ENCODE measurements at regions not wholly inside any gene's neighbourhood (a gene's known extent, or its start where the extent isn't known, plus 50 kb on each side); places are given as distances from the start of the nearest gene placed in this dataset.

GRCh38 chr6:131427434-131428058, 145.5 kb upstream of the ARG1 start:
- Histone ChIP-seq H3K4me3 (no peak overlapping the region), H3K9me3 (no peaks in the 10 kb centered on the region), H3K27ac (no peak overlapping the region), H3K36me3 (no peaks in the 10 kb centered on the region), H3K27me3 (no peaks in the 10 kb centered on the region), H3K4me1 (no peaks in the 10 kb centered on the region)
- TF ChIP-seq POLR2A (IDR thresholded peaks at IDR 0.05) = no peak
- no peak for TF ChIP-seq POLR2AphosphoS5 (IDR thresholded peaks at IDR 0.05)
- no peak for TF ChIP-seq CTCF (IDR thresholded peaks at IDR 0.05)
- TF ChIP-seq EP300 (IDR thresholded peaks at IDR 0.05) = no peak
- intact Hi-C loops (cut with DNase I) = no loop called here
- no peak for DNase-seq
- 80 to 84% methylated on average over 5 of the region's 5 CpGs for WGBS, 2 donors

GRCh38 chr6:131430531-131430930, 142.5 kb upstream of the ARG1 start:
- Histone ChIP-seq H3K36me3 (no peaks in the 10 kb centered on the region), H3K4me1 (no peaks in the 10 kb centered on the region), H3K27me3 (no peaks in the 10 kb centered on the region), H3K9me3 (no peaks in the 10 kb centered on the region), H3K4me3 (no peak overlapping the region), H3K27ac (no peak overlapping the region)
- WGBS, 2 donors = 92 to 95% methylated on average over 4 of the region's 4 CpGs
- intact Hi-C loops (cut with DNase I) = no loop called here
- TF ChIP-seq POLR2AphosphoS5 (IDR thresholded peaks at IDR 0.05) (no peak), CTCF (IDR thresholded peaks at IDR 0.05) (no peak), EP300 (IDR thresholded peaks at IDR 0.05) (no peak), POLR2A (IDR thresholded peaks at IDR 0.05) (no peak)
- no peak for DNase-seq

- H3K9me3 ChIP-seq = no peaks in the 10 kb centered on the region
- H3K27ac ChIP-seq = no peak overlapping the region
- H3K4me3 ChIP-seq = no peak overlapping the region
- DNase-seq = no peak
- intact Hi-C loops (cut with DNase I) = no loop called here
- TF ChIP-seq POLR2AphosphoS5 (IDR thresholded peaks at IDR 0.05) (no peak), POLR2A (IDR thresholded peaks at IDR 0.05) (no peak), EP300 (IDR thresholded peaks at IDR 0.05) (no peak), CTCF (IDR thresholded peaks at IDR 0.05) (no peak)
- H3K4me1 ChIP-seq = no peaks in the 10 kb centered on the region
- 93 to 95% methylated on average over 2 of the region's 2 CpGs for WGBS, 2 donors
- no peaks in the 10 kb centered on the region for H3K27me3 ChIP-seq
- no peaks in the 10 kb centered on the region for H3K36me3 ChIP-seq
These were observed 141.3 kb upstream of the ARG1 start for GRCh38 chr6:131431718-131432117.

- DNase-seq = no peak
- WGBS, 2 donors = 88 to 89% methylated on average over 1 of the region's 1 CpG
- intact Hi-C loops (cut with DNase I) = no loop called here
- H3K9me3 ChIP-seq = no peaks in the 10 kb centered on the region
- H3K4me1 ChIP-seq = no peaks in the 10 kb centered on the region
- H3K27ac ChIP-seq = no peak overlapping the region
- H3K36me3 ChIP-seq = no peaks in the 10 kb centered on the region
- H3K27me3 ChIP-seq = no peaks in the 10 kb centered on the region
- TF ChIP-seq POLR2A (IDR thresholded peaks at IDR 0.05) = no peak
- no peak for TF ChIP-seq EP300 (IDR thresholded peaks at IDR 0.05)
- TF ChIP-seq POLR2AphosphoS5 (IDR thresholded peaks at IDR 0.05) = no peak
- TF ChIP-seq CTCF (IDR thresholded peaks at IDR 0.05) = no peak
- no peak overlapping the region for H3K4me3 ChIP-seq
These were observed 139.1 kb upstream of the ARG1 start for GRCh38 chr6:131433927-131434326.

- TF ChIP-seq CTCF (IDR thresholded peaks at IDR 0.05) = no peak
- no peak for TF ChIP-seq POLR2A (IDR thresholded peaks at IDR 0.05)
- TF ChIP-seq POLR2AphosphoS5 (IDR thresholded peaks at IDR 0.05) = no peak
- no peak for TF ChIP-seq EP300 (IDR thresholded peaks at IDR 0.05)
- intact Hi-C loops (cut with DNase I) = no loop called here
- Histone ChIP-seq H3K36me3 (no peaks in the 10 kb centered on the region), H3K9me3 (no peaks in the 10 kb centered on the region), H3K27me3 (no peaks in the 10 kb centered on the region), H3K27ac (no peak overlapping the region), H3K4me1 (no peaks in the 10 kb centered on the region), H3K4me3 (no peak overlapping the region)
- no peak for DNase-seq
- WGBS, 2 donors = 69 to 85% methylated on average over 1 of the region's 1 CpG
These were observed 136.7 kb upstream of the ARG1 start for GRCh38 chr6:131436358-131436757.

All from sigmoid colon (tissue), 6 donors.